Eye (tissue), 1 donor: ENCODE measurements at regions not wholly inside any gene's neighbourhood (a gene's known extent, or its start where the extent isn't known, plus 50 kb on each side); places are given as distances from the start of the nearest gene placed in this dataset.
"Not testable (repeated sequence)": the region's sequence is repeated elsewhere in the genome, so short reads cannot be mapped to it uniquely, and the experiment has no call there.

Experiments used
- DNase-seq: peaks from one replicate; pipeline ENCODE4 v3.0.0-alpha.2; 2015

GRCh38 chr3:87792534-87793336, 266.1 kb downstream of the CGGBP1 start, which contains the start of gene HTR1F:
Gene HTR1F (plus strand): TSS chr3:87792706.
- DNase-seq: peak; percentile 63

- peak; percentile 4 for DNase-seq
Observed at GRCh38 chr3:87792198-87792533, 266.6 kb downstream of the CGGBP1 start.

GRCh38 chr3:87791248-87792027, 267.4 kb downstream of the CGGBP1 start:
- DNase-seq: no peak

- DNase-seq: not testable (repeated sequence)
Observed at GRCh38 chr3:87789049-87789448, 269.8 kb downstream of the CGGBP1 start.

GRCh38 chr3:87788516-87788915, 270.3 kb downstream of the CGGBP1 start:
- no peak for DNase-seq

GRCh38 chr3:87780811-87781210, 278.0 kb downstream of the CGGBP1 start:
- DNase-seq: no peak

GRCh38 chr3:87778876-87779275, 279.9 kb downstream of the CGGBP1 start:
- DNase-seq: no peak

GRCh38 chr3:87771337-87772192, 287.2 kb downstream of the CGGBP1 start:
- DNase-seq: no peak

- DNase-seq: no peak
Observed at GRCh38 chr3:87766721-87767120, 292.1 kb downstream of the CGGBP1 start.

GRCh38 chr3:87765256-87765655, 293.5 kb downstream of the CGGBP1 start:
- no peak for DNase-seq

GRCh38 chr3:87761795-87762194, 297.0 kb downstream of the CGGBP1 start:
- no peak for DNase-seq

- no peak for DNase-seq
Observed at GRCh38 chr3:87761341-87761740, 297.5 kb downstream of the CGGBP1 start.

- no peak for DNase-seq
Observed at GRCh38 chr3:87756616-87757015, 302.2 kb downstream of the CGGBP1 start.

- DNase-seq: no peak
Observed at GRCh38 chr3:87755852-87756251, 303.0 kb downstream of the CGGBP1 start.

GRCh38 chr3:87742250-87742649, 316.6 kb downstream of the CGGBP1 start:
- DNase-seq: no peak

- DNase-seq: not testable (repeated sequence)
Observed at GRCh38 chr3:87740894-87741293, 317.9 kb downstream of the CGGBP1 start.

GRCh38 chr3:87737817-87738216, 321.0 kb downstream of the CGGBP1 start:
- not testable (repeated sequence) for DNase-seq

GRCh38 chr3:87733671-87734367, 325.0 kb downstream of the CGGBP1 start:
- DNase-seq: no peak

GRCh38 chr3:87732294-87732693, 326.5 kb downstream of the CGGBP1 start:
- DNase-seq: no peak

GRCh38 chr3:87727783-87728182, 331.0 kb downstream of the CGGBP1 start:
- no peak for DNase-seq

GRCh38 chr3:87719060-87719459, 339.7 kb downstream of the CGGBP1 start:
- DNase-seq: no peak

GRCh38 chr3:87710511-87710910, 348.3 kb downstream of the CGGBP1 start:
- DNase-seq: no peak

- DNase-seq: no peak
Observed at GRCh38 chr3:87710028-87710427, 348.8 kb downstream of the CGGBP1 start.
